ENCODE measurements at regions not wholly inside any gene's neighbourhood (a gene's known extent, or its start where the extent isn't known, plus 50 kb on each side); places are given as distances from the start of the nearest gene placed in this dataset.

DNA sequence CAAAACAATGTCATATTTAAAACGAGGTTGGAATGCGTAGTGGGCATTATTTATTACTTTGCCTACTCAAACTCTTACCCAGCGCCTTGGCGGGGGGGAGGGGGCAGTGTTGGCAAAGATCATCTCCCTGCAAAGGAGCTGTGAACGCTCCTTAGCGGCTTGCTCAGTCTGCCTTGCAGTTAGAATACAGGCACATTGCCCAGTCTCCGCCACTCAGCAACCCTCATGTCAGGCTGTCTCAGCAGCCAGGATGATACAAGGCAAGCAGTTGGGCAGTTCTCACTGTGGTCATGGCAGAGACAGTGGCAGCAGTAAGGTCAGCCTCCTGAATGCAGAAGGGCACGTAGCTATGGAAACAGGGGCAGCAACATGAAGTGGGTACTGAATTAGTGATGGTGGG lies 170.4 kb upstream of the KCNK2 start:
- TF ChIP-seq SP1 (IDR thresholded peaks at IDR 0.05) (no peak), EGR1 (IDR thresholded peaks at IDR 0.05; ENCODE audit: low read depth in 2 of 2) (no peak), RAD21 (IDR thresholded peaks at IDR 0.05) (no peak)
- H3K27me3 ChIP-seq (ENCODE audit: control insufficient read depth in 4 of 4, insufficient read depth in 4 of 4, low read length in 3 of 4), result no peaks in the 10 kb centered on the region
- H3K4me3 ChIP-seq (ENCODE audit: low read depth in 1 of 3, low read length in 3 of 3), result no peak overlapping the region
- no peaks in the 10 kb centered on the region for H3K9me3 ChIP-seq (ENCODE audit: control insufficient read depth in 4 of 4, low read length in 3 of 4)
- H3K27ac ChIP-seq (ENCODE audit: low read depth in 1 of 2, low read length in 2 of 2), result no peak overlapping the region
- 77% methylated on average over 8 of the region's 8 CpGs for whole genome bisulfite sequencing
- no peak overlapping the region for H3K9ac ChIP-seq (ENCODE audit: low read depth in 1 of 2, low read length in 2 of 2)
- H3K4me1 ChIP-seq (ENCODE audit: control insufficient read depth in 4 of 4, insufficient read depth in 4 of 4, low read length in 3 of 4), result no peaks in the 10 kb centered on the region
- DNase-seq (ENCODE audit: low spot score), result no peak
- no peaks in the 10 kb centered on the region for H3K36me3 ChIP-seq (ENCODE audit: control insufficient read depth in 4 of 4, insufficient read depth in 3 of 4, low read depth in 1 of 4, low read length in 3 of 4)

- Histone ChIP-seq H3K9ac (ENCODE audit: low read depth in 1 of 2, low read length in 2 of 2) (no peak overlapping the region), H3K4me1 (ENCODE audit: control insufficient read depth in 4 of 4, insufficient read depth in 4 of 4, low read length in 3 of 4) (no peaks in the 10 kb centered on the region), H3K4me3 (ENCODE audit: low read depth in 1 of 3, low read length in 3 of 3) (no peak overlapping the region), H3K27ac (ENCODE audit: low read depth in 1 of 2, low read length in 2 of 2) (no peak overlapping the region), H3K36me3 (ENCODE audit: control insufficient read depth in 4 of 4, insufficient read depth in 3 of 4, low read depth in 1 of 4, low read length in 3 of 4) (no peaks in the 10 kb centered on the region), H3K9me3 (ENCODE audit: control insufficient read depth in 4 of 4, low read length in 3 of 4) (no peaks in the 10 kb centered on the region), H3K27me3 (ENCODE audit: control insufficient read depth in 4 of 4, insufficient read depth in 4 of 4, low read length in 3 of 4) (peaks cover 0 to 2% (median 0%) of the 10 kb centered on the region in 4 donors)
- no peak for DNase-seq (ENCODE audit: low spot score)
- WGBS, result 60% methylated on average over 2 of the region's 2 CpGs
- TF ChIP-seq MAX (IDR thresholded peaks at IDR 0.05) (no peak), TAF1 (conservative IDR thresholded peaks at IDR 0.05) (no peak), GABPA (IDR thresholded peaks at IDR 0.05 in 1 of 2, conservative IDR thresholded peaks at IDR 0.05 in 1 of 2) (no peak), NR2F2 (IDR thresholded peaks at IDR 0.05) (no peak), SP1 (IDR thresholded peaks at IDR 0.05) (no peak), FOXA1 (IDR thresholded peaks at IDR 0.05) (no peak), RAD21 (IDR thresholded peaks at IDR 0.05) (no peak)
Measured at GRCh38 chr1:214913966-214914365, 168.6 kb upstream of the KCNK2 start.

DNA sequence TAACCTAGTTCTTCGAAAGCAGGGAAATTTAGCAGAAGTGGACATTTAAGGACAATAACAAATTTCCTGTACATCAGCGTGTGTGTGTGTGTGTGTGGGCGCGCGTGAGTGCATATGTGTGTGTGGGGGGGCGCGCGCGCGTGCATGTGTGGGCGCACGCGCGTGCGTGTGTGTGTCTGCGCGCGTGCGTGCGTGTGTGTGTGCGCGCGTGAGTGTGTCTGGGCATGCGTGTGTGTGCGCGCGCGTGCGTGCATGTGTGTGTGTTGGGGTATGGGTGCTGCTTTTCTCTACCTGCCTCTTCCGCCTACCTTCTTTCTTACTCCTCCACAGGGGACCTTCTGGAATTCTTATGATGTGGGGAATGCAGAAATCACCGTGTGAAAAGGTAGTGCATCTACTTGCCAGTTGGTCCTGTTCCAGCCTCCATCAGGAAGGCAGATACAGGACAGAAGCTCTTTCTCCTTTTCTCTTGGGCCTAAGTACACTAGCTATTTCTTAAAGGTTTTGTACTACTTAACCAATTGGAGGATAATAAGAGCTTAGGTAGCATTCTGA lies 165.4 kb upstream of the KCNK2 start:
- TF ChIP-seq RAD21 (IDR thresholded peaks at IDR 0.05) (no peak), FOXA1 (IDR thresholded peaks at IDR 0.05) (no peak), NR2F2 (IDR thresholded peaks at IDR 0.05) (no peak), SP1 (IDR thresholded peaks at IDR 0.05) (no peak), HNF4G (IDR thresholded peaks at IDR 0.05) (no peak), HNF4A (conservative IDR thresholded peaks at IDR 0.05) (no peak), GABPA (IDR thresholded peaks at IDR 0.05 in 1 of 2, conservative IDR thresholded peaks at IDR 0.05 in 1 of 2) (no peak), JUND (IDR thresholded peaks at IDR 0.05) (no peak), YY1 (IDR thresholded peaks at IDR 0.05) (no peak), FOXA2 (IDR thresholded peaks at IDR 0.05) (no peak), CTCF (IDR thresholded peaks at IDR 0.05; ENCODE audit: low read depth, low read length, missing input control) (no peak), MAX (IDR thresholded peaks at IDR 0.05) (no peak), EGR1 (IDR thresholded peaks at IDR 0.05; ENCODE audit: low read depth in 2 of 2) (no peak)
- TF ChIP-seq, protein P1, sequence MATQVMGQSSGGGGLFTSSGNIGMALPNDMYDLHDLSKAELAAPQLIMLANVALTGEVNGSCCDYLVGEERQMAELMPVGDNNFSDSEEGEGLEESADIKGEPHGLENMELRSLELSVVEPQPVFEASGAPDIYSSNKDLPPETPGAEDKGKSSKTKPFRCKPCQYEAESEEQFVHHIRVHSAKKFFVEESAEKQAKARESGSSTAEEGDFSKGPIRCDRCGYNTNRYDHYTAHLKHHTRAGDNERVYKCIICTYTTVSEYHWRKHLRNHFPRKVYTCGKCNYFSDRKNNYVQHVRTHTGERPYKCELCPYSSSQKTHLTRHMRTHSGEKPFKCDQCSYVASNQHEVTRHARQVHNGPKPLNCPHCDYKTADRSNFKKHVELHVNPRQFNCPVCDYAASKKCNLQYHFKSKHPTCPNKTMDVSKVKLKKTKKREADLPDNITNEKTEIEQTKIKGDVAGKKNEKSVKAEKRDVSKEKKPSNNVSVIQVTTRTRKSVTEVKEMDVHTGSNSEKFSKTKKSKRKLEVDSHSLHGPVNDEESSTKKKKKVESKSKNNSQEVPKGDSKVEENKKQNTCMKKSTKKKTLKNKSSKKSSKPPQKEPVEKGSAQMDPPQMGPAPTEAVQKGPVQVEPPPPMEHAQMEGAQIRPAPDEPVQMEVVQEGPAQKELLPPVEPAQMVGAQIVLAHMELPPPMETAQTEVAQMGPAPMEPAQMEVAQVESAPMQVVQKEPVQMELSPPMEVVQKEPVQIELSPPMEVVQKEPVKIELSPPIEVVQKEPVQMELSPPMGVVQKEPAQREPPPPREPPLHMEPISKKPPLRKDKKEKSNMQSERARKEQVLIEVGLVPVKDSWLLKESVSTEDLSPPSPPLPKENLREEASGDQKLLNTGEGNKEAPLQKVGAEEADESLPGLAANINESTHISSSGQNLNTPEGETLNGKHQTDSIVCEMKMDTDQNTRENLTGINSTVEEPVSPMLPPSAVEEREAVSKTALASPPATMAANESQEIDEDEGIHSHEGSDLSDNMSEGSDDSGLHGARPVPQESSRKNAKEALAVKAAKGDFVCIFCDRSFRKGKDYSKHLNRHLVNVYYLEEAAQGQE (IDR thresholded peaks at IDR 0.05), result no peak
- TF ChIP-seq, protein P2, sequence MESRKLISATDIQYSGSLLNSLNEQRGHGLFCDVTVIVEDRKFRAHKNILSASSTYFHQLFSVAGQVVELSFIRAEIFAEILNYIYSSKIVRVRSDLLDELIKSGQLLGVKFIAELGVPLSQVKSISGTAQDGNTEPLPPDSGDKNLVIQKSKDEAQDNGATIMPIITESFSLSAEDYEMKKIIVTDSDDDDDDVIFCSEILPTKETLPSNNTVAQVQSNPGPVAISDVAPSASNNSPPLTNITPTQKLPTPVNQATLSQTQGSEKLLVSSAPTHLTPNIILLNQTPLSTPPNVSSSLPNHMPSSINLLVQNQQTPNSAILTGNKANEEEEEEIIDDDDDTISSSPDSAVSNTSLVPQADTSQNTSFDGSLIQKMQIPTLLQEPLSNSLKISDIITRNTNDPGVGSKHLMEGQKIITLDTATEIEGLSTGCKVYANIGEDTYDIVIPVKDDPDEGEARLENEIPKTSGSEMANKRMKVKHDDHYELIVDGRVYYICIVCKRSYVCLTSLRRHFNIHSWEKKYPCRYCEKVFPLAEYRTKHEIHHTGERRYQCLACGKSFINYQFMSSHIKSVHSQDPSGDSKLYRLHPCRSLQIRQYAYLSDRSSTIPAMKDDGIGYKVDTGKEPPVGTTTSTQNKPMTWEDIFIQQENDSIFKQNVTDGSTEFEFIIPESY (IDR thresholded peaks at IDR 0.05), result no peak
- TF ChIP-seq, protein P3, sequence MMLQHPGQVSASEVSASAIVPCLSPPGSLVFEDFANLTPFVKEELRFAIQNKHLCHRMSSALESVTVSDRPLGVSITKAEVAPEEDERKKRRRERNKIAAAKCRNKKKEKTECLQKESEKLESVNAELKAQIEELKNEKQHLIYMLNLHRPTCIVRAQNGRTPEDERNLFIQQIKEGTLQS (IDR thresholded peaks at IDR 0.05), result no peak
- H3K4me1 ChIP-seq (ENCODE audit: control insufficient read depth in 4 of 4, insufficient read depth in 4 of 4, low read length in 3 of 4), result no peaks in the 10 kb centered on the region
- no peak overlapping the region for H3K9ac ChIP-seq (ENCODE audit: low read depth in 1 of 2, low read length in 2 of 2)
- H3K9me3 ChIP-seq (ENCODE audit: control insufficient read depth in 4 of 4, low read length in 3 of 4), result no peaks in the 10 kb centered on the region
- H3K27ac ChIP-seq (ENCODE audit: low read depth in 1 of 2, low read length in 2 of 2), result no peak overlapping the region
- H3K36me3 ChIP-seq (ENCODE audit: control insufficient read depth in 4 of 4, insufficient read depth in 3 of 4, low read depth in 1 of 4, low read length in 3 of 4), result no peaks in the 10 kb centered on the region
- H3K27me3 ChIP-seq (ENCODE audit: control insufficient read depth in 4 of 4, insufficient read depth in 4 of 4, low read length in 3 of 4), result peaks cover 0 to 2% (median 0%) of the 10 kb centered on the region in 4 donors
- WGBS, result 73% methylated on average over 31 of the region's 31 CpGs
- no peak overlapping the region for H3K4me3 ChIP-seq (ENCODE audit: low read depth in 1 of 3, low read length in 3 of 3)
- DNase-seq (ENCODE audit: low spot score), result no peak

Data from liver (tissue), 8 donors.